22Rv1 (cell line): ENCODE measurements at regions not wholly inside any gene's neighbourhood (a gene's known extent, or its start where the extent isn't known, plus 50 kb on each side); places are given as distances from the start of the nearest gene placed in this dataset.

Experiments
- CTCF ChIP-seq: fragments of 450-650 bp; IDR thresholded peaks from 2 replicates; pipeline ENCODE4 v1.5.1; 2017; ENCODE audit warnings: mild to moderate bottlenecking
- ZFX ChIP-seq: fragments of 450-650 bp; IDR thresholded peaks from 2 replicates; pipeline ENCODE4 v1.6.1; 2017; ENCODE audit warnings: antibody characterized with exemption, borderline replicate concordance

- TF ChIP-seq CTCF (no peak), ZFX (no peak)
Measured at GRCh38 chr3:124619887-124620599, 110.2 kb upstream of the UMPS start.
